OCI-LY3 (cell line): ENCODE measurements at regions not wholly inside any gene's neighbourhood (a gene's known extent, or its start where the extent isn't known, plus 50 kb on each side); places are given as distances from the start of the nearest gene placed in this dataset.

Experiments
- EZH2phosphoT487 ChIP-seq: fragments of 200-600 bp; shearing (Covaris generic); IDR thresholded peaks from 2 replicates; pipeline ENCODE4 v1.6.1; 2018; ENCODE audit warnings: antibody characterized with exemption, mixed run types, low read depth
- TF ChIP-seq, protein P1 (sequence below): fragments of 200-600, 300-600 bp; sonication (generic); IDR thresholded peaks from 2 replicates; pipeline ENCODE4 v1.5.1; 2014; ENCODE audit warnings: antibody characterized with exemption, low read length, low read depth

DNA sequence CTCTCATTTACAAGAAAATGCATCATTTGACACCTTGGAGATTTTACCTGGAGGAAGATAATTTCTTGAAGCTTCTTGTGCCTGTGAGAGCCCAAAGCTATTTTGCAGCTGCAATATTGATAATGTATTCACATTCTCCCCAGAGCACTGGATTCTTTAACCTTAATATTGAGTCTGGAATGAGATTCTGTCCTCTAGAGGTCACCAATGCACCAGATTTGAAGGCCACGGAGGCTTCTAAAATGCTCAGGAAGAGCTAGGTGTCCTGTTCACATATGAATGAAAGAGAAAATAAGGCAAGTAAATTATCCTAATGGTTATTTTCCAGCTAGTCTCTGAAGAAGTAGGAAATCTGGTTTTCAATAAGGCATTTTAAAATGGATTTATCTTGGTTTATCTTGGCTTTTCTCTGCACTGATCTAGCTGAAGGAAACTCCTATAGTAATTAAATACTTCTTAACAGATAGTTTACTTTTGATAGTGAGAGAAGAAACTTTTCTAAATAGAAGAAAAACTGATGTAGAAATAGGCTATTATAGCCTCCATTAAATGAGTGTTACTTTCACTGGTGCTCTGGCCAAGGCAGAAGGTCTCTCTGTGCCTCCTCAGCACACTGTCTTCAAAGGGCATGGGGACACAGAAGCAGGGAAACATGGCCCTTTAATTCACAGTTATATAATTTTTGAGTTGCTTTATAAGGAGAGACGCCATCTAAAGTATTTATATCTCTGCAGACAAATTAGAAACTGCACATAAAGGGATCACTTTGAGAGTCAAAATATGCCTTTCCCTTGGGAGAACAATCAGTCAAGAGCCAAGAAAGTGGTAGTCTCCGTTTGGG is 297.0 kb upstream of the ACTBL2 start:
- TF ChIP-seq, protein P1, sequence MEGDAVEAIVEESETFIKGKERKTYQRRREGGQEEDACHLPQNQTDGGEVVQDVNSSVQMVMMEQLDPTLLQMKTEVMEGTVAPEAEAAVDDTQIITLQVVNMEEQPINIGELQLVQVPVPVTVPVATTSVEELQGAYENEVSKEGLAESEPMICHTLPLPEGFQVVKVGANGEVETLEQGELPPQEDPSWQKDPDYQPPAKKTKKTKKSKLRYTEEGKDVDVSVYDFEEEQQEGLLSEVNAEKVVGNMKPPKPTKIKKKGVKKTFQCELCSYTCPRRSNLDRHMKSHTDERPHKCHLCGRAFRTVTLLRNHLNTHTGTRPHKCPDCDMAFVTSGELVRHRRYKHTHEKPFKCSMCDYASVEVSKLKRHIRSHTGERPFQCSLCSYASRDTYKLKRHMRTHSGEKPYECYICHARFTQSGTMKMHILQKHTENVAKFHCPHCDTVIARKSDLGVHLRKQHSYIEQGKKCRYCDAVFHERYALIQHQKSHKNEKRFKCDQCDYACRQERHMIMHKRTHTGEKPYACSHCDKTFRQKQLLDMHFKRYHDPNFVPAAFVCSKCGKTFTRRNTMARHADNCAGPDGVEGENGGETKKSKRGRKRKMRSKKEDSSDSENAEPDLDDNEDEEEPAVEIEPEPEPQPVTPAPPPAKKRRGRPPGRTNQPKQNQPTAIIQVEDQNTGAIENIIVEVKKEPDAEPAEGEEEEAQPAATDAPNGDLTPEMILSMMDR: peak; percentile 47
- no peak for TF ChIP-seq EZH2phosphoT487
